ENCODE measurements at regions not wholly inside any gene's neighbourhood (a gene's known extent, or its start where the extent isn't known, plus 50 kb on each side); places are given as distances from the start of the nearest gene placed in this dataset.

- H3K4me3 ChIP-seq = no peak overlapping the region
- H3K27ac ChIP-seq = no peak overlapping the region
- H3K9me3 ChIP-seq (replicated peaks in 1 of 3) = no peaks in the 10 kb centered on the region
- no peaks in the 10 kb centered on the region for H3K4me1 ChIP-seq (replicated peaks in 1 of 2)
- no peaks in the 10 kb centered on the region for H3K36me3 ChIP-seq (replicated peaks in 1 of 2)
- TF ChIP-seq, protein P1, sequence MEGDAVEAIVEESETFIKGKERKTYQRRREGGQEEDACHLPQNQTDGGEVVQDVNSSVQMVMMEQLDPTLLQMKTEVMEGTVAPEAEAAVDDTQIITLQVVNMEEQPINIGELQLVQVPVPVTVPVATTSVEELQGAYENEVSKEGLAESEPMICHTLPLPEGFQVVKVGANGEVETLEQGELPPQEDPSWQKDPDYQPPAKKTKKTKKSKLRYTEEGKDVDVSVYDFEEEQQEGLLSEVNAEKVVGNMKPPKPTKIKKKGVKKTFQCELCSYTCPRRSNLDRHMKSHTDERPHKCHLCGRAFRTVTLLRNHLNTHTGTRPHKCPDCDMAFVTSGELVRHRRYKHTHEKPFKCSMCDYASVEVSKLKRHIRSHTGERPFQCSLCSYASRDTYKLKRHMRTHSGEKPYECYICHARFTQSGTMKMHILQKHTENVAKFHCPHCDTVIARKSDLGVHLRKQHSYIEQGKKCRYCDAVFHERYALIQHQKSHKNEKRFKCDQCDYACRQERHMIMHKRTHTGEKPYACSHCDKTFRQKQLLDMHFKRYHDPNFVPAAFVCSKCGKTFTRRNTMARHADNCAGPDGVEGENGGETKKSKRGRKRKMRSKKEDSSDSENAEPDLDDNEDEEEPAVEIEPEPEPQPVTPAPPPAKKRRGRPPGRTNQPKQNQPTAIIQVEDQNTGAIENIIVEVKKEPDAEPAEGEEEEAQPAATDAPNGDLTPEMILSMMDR (IDR thresholded peaks at IDR 0.05) = no peak
- TF ChIP-seq POLR2A (IDR thresholded peaks at IDR 0.05) = no peak
- no peaks in the 10 kb centered on the region for H3K27me3 ChIP-seq
- intact Hi-C loops (cut with DNase I) = no loop called here
- no peak for DNase-seq
- WGBS, 4 donors = 83 to 92% (median 87%) methylated on average over 21 of the region's 21 CpGs
These were observed 477.3 kb upstream of the ARRDC4 start for GRCh38 chr15:97483232-97483631.

DNA sequence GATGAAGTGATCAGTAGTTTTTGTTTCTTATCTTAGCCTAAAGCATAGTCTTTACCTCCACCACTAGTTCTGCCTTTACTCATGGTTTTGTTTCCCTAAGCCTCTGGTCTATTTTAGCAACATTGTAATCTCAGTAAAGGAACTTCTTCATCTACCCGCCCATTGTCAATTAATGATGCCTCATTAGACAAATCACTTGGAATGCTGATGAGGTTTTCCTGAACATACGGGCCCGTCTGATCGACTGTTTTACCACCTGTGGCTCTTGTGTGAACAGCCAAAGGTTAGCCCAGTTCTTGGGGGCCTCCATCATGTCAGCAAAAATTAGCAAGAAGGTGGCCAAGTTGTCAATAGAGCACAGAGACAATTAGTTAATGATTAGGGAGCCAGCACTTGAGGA, 470.1 kb upstream of the ARRDC4 start:
- Histone ChIP-seq H3K27me3 (no peaks in the 10 kb centered on the region), H3K9me3 (replicated peaks in 1 of 3) (no peaks in the 10 kb centered on the region), H3K4me3 (no peak overlapping the region), H3K27ac (no peak overlapping the region), H3K4me1 (replicated peaks in 1 of 2) (no peaks in the 10 kb centered on the region), H3K36me3 (replicated peaks in 1 of 2) (no peaks in the 10 kb centered on the region)
- intact Hi-C loops (cut with DNase I) = no loop called here
- no peak for DNase-seq
- TF ChIP-seq POLR2A (IDR thresholded peaks at IDR 0.05) = no peak
- TF ChIP-seq, protein P1 (IDR thresholded peaks at IDR 0.05) = no peak
- WGBS, 4 donors = 64 to 92% (median 81%) methylated on average over 4 of the region's 4 CpGs

DNA sequence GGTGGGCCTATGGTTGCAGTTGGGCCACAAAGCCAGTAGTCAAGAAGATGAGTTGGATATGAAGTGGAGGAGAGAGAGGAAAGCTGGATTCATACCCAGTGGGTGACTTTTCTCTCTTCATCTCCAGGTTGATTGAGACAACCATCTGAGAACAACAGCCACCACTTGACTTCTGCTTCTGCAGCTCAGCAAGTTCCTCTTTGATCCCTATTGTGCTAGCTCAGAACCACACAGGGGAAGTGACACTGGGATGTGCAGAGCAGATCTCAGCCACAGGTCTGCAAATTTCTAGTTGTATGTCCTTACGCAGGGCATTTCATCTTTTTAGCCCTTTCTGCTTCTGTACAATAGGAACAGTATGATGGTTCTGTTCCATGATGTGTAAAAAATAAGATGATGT, 459.2 kb upstream of the ARRDC4 start:
- H3K27ac ChIP-seq = no peak overlapping the region
- WGBS, 4 donors = 77 to 88% (median 81%) methylated on average over 1 of the region's 1 CpG
- no peaks in the 10 kb centered on the region for H3K36me3 ChIP-seq (replicated peaks in 1 of 2)
- DNase-seq = peak in 3 of 7 donors; percentile 8 to 20 (median 10)
- H3K9me3 ChIP-seq (replicated peaks in 1 of 3) = no peaks in the 10 kb centered on the region
- intact Hi-C loops (cut with DNase I) = no loop called here
- TF ChIP-seq, protein P1 (IDR thresholded peaks at IDR 0.05) = no peak
- no peak for TF ChIP-seq POLR2A (IDR thresholded peaks at IDR 0.05)
- no peaks in the 10 kb centered on the region for H3K4me1 ChIP-seq (replicated peaks in 1 of 2)
- no peaks in the 10 kb centered on the region for H3K27me3 ChIP-seq
- no peak overlapping the region for H3K4me3 ChIP-seq

GRCh38 chr15:97502038-97502437, 458.5 kb upstream of the ARRDC4 start:
- 59 to 70% (median 68%) methylated on average over 2 of the region's 2 CpGs for WGBS, 4 donors
- H3K36me3 ChIP-seq (replicated peaks in 1 of 2) = no peaks in the 10 kb centered on the region
- no peak for DNase-seq
- no peaks in the 10 kb centered on the region for H3K9me3 ChIP-seq (replicated peaks in 1 of 3)
- H3K27ac ChIP-seq = no peak overlapping the region
- H3K4me3 ChIP-seq = no peak overlapping the region
- no peaks in the 10 kb centered on the region for H3K4me1 ChIP-seq (replicated peaks in 1 of 2)
- H3K27me3 ChIP-seq = no peaks in the 10 kb centered on the region
- TF ChIP-seq, protein P1 (IDR thresholded peaks at IDR 0.05) = no peak
- intact Hi-C loops (cut with DNase I) = no loop called here
